ENCODE measurements at regions not wholly inside any gene's neighbourhood (a gene's known extent, or its start where the extent isn't known, plus 50 kb on each side); places are given as distances from the start of the nearest gene placed in this dataset.
A peak's percentile ranks its signal among the peaks of the same experiment; 100 is the strongest.

- Histone ChIP-seq H4K20me1 (ENCODE audit: insufficient read depth) (no peaks in the 10 kb centered on the region; the same call in 1 of the 2 replicates), H3K9me2 (ENCODE audit: insufficient read depth) (no peaks in the 10 kb centered on the region), H3K4me2 (ENCODE audit: low read length) (no peak overlapping the region), H3K27ac (ENCODE audit: low read depth, low read length) (no peak overlapping the region), H3K9me3 (ENCODE audit: control insufficient read depth in 1 of 2, insufficient read depth in 1 of 2, low read depth in 1 of 2, low read length in 2 of 2) (no peaks in the 10 kb centered on the region), H3K4me3 (replicated peaks in 1 of 2; ENCODE audit: low read depth in 1 of 2, low read length in 2 of 2) (no peak overlapping the region), H3K9ac (ENCODE audit: low read length) (no peak overlapping the region), H3K4me1 (ENCODE audit: control insufficient read depth in 1 of 2, insufficient read depth in 2 of 2, low read length in 2 of 2) (no peaks in the 10 kb centered on the region), H3K79me2 (ENCODE audit: insufficient read depth, low read length) (no peaks in the 10 kb centered on the region), H3K27me3 (ENCODE audit: insufficient read depth, low read length) (no peaks in the 10 kb centered on the region), H3K36me3 (ENCODE audit: control insufficient read depth in 1 of 2, insufficient read depth in 2 of 2, low read length in 2 of 2) (no peaks in the 10 kb centered on the region), H2AFZ (ENCODE audit: low read depth, low read length, poor library complexity, severe bottlenecking) (peak overlapping the region; percentile 36)
- BruUV-seq (replicated peaks), result no TSS peak
- ChIA-PET CTCF (no interaction called here), POLR2A (no interaction called here), RAD21 (ENCODE audit: low non-redundant PET in 1 of 2, low total read pairs in 2 of 2, uncharacterized antibody in 2 of 2, unreplicated experiment in 2 of 2) (no interaction called here)
- no peak for TF ChIP-seq SRF (IDR thresholded peaks at IDR 0.05; ENCODE audit: low read depth)
- no peak for TF ChIP-seq CTCF (IDR thresholded peaks at IDR 0.05 in 2 of 3, conservative IDR thresholded peaks at IDR 0.05 in 1 of 3; ENCODE audit: borderline replicate concordance in 1 of 3, insufficient read depth in 1 of 3, low read depth in 2 of 3, low read length in 2 of 3)
- TF ChIP-seq ELF1 (IDR thresholded peaks at IDR 0.05; ENCODE audit: borderline replicate concordance, low read depth), result no peak
- TF ChIP-seq POLR2AphosphoS5 (IDR thresholded peaks at IDR 0.05; ENCODE audit: low read depth, low read length), result no peak
- TF ChIP-seq MAX (IDR thresholded peaks at IDR 0.05), result no peak
- no peak for TF ChIP-seq ATF3 (IDR thresholded peaks at IDR 0.05)
- ATAC-seq, result no peak
- no peak for DNase-seq (ENCODE audit: low read depth, low spot score)
- intact Hi-C loops (cut with micrococcal nuclease), result no loop called here
Observed at GRCh38 chr5:84724181-84724580, 339.5 kb upstream of the EDIL3 start.

GRCh38 chr5:84718377-84718776 is 333.7 kb upstream of the EDIL3 start:
- DNase-seq (ENCODE audit: low read depth, low spot score) (no peak), ATAC-seq (no peak)
- H4K20me1 ChIP-seq (ENCODE audit: insufficient read depth), result no peaks in the 10 kb centered on the region
- BruUV-seq (replicated peaks), result no TSS peak
- CTCF ChIA-PET, result no interaction called here
- no peaks in the 10 kb centered on the region for H3K9me3 ChIP-seq (ENCODE audit: control insufficient read depth in 1 of 2, insufficient read depth in 1 of 2, low read depth in 1 of 2, low read length in 2 of 2)
- no peak overlapping the region for H3K27ac ChIP-seq (ENCODE audit: low read depth, low read length)
- no peaks in the 10 kb centered on the region for H3K9me2 ChIP-seq (ENCODE audit: insufficient read depth)
- RAD21 ChIA-PET (ENCODE audit: low non-redundant PET in 1 of 2, low total read pairs in 2 of 2, uncharacterized antibody in 2 of 2, unreplicated experiment in 2 of 2), result no interaction called here
- no peak overlapping the region for H3K4me3 ChIP-seq (replicated peaks in 1 of 2; ENCODE audit: low read depth in 1 of 2, low read length in 2 of 2)
- no peaks in the 10 kb centered on the region for H3K4me1 ChIP-seq (ENCODE audit: control insufficient read depth in 1 of 2, insufficient read depth in 2 of 2, low read length in 2 of 2)
- H3K9ac ChIP-seq (ENCODE audit: low read length), result no peak overlapping the region
- no peak overlapping the region for H3K4me2 ChIP-seq (ENCODE audit: low read length)
- no peaks in the 10 kb centered on the region for H3K79me2 ChIP-seq (ENCODE audit: insufficient read depth, low read length)
- H2AFZ ChIP-seq (ENCODE audit: low read depth, low read length, poor library complexity, severe bottlenecking), result no peak overlapping the region
- POLR2A ChIA-PET, result no interaction called here
- intact Hi-C loops (cut with micrococcal nuclease), result no loop called here
- no peaks in the 10 kb centered on the region for H3K36me3 ChIP-seq (ENCODE audit: control insufficient read depth in 1 of 2, insufficient read depth in 2 of 2, low read length in 2 of 2)
- no peaks in the 10 kb centered on the region for H3K27me3 ChIP-seq (ENCODE audit: insufficient read depth, low read length)
- TF ChIP-seq SRF (IDR thresholded peaks at IDR 0.05; ENCODE audit: low read depth), result no peak
- TF ChIP-seq ATF3 (IDR thresholded peaks at IDR 0.05), result no peak
- TF ChIP-seq RAD21 (IDR thresholded peaks at IDR 0.05; ENCODE audit: low read depth), result no peak
- TF ChIP-seq JUND (IDR thresholded peaks at IDR 0.05), result no peak
- no peak for TF ChIP-seq ELF1 (IDR thresholded peaks at IDR 0.05; ENCODE audit: borderline replicate concordance, low read depth)
- no peak for TF ChIP-seq REST (IDR thresholded peaks at IDR 0.05; ENCODE audit: low read depth)
- TF ChIP-seq EZH2phosphoT487 (IDR thresholded peaks at IDR 0.05; ENCODE audit: borderline replicate concordance), result no peak
- no peak for TF ChIP-seq MAX (IDR thresholded peaks at IDR 0.05)
- TF ChIP-seq FOSL1 (IDR thresholded peaks at IDR 0.05; ENCODE audit: low read depth), result no peak

Measured in HCT116 (cell line).